Lower leg skin (tissue), 4 donors: ENCODE measurements at regions not wholly inside any gene's neighbourhood (a gene's known extent, or its start where the extent isn't known, plus 50 kb on each side); places are given as distances from the start of the nearest gene placed in this dataset.

Experiments
- DNase-seq, 2 donors: peaks; one replicate each; pipeline ENCODE4 v3.0.0-alpha.2; 2019; ENCODE audit warnings: low spot score in 2 of 2
- H3K4me3 ChIP-seq: fragments of 200-600 bp; sonication (generic); 2 replicates; pipeline ENCODE4 v1.5.1; 2017; ENCODE audit warnings: mild to moderate bottlenecking, low read depth; ENCODE audit not compliant: poor library complexity, severe bottlenecking
- POLR2A ChIP-seq, 2 donors: fragments of 450-650 bp; IDR thresholded peaks; one replicate each; pipeline ENCODE4 v1.6.1; 2016 to 2017; ENCODE audit warnings: antibody characterized with exemption in 2 of 2, mild to moderate bottlenecking in 1 of 2, moderate library complexity in 1 of 2
- WGBS, 2 donors: methylation state at CpG; one replicate each; pipeline ENCODE4 v1.1.5; 2018; 5-methylcytosine and 5-hydroxymethylcytosine counted together
- intact Hi-C: fragments of 100-400 bp; cut with DNase I; formaldehyde crosslinking; loops from one replicate; pipeline ENCODE4 v1.15.0; 2023; ENCODE audit warnings: low total_unique reads
- TF ChIP-seq, protein P1 (sequence below), 3 donors: fragments of 450-650 bp; IDR thresholded peaks; one replicate each; pipeline ENCODE4 v1.5.1; 2016; ENCODE audit warnings: antibody characterized with exemption in 3 of 3, mild to moderate bottlenecking in 3 of 3, moderate library complexity in 2 of 3

DNA sequence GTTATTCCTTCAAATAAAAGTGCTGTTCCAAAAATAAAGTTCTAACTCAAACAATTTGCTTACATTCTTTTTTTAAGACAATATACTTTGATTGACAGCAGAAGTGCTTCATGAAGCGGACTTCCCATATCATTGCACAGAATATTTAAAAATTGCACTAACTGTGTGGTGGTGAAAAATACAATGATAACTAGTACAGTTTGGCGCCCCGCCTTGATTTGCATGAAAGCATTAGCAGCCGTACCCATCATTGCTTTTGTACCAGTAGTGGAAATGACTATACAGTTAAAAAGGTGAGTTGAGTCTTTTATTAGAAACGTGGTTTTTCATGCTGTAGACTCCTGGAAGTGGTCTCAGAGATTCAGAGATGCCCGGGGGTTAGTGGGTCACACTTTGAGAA lies 69.5 kb upstream of the MAP3K1 start:
- no peak for TF ChIP-seq POLR2A (IDR thresholded peaks at IDR 0.05)
- TF ChIP-seq, protein P1, sequence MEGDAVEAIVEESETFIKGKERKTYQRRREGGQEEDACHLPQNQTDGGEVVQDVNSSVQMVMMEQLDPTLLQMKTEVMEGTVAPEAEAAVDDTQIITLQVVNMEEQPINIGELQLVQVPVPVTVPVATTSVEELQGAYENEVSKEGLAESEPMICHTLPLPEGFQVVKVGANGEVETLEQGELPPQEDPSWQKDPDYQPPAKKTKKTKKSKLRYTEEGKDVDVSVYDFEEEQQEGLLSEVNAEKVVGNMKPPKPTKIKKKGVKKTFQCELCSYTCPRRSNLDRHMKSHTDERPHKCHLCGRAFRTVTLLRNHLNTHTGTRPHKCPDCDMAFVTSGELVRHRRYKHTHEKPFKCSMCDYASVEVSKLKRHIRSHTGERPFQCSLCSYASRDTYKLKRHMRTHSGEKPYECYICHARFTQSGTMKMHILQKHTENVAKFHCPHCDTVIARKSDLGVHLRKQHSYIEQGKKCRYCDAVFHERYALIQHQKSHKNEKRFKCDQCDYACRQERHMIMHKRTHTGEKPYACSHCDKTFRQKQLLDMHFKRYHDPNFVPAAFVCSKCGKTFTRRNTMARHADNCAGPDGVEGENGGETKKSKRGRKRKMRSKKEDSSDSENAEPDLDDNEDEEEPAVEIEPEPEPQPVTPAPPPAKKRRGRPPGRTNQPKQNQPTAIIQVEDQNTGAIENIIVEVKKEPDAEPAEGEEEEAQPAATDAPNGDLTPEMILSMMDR (IDR thresholded peaks at IDR 0.05): no peak
- WGBS, 2 donors: 90 to 95% methylated on average over 6 of the region's 6 CpGs
- no peak overlapping the region for H3K4me3 ChIP-seq
- intact Hi-C loops: no loop called here
- DNase-seq: no peak

- H3K4me3 ChIP-seq: no peak overlapping the region
- no peak for DNase-seq
- 92 to 96% methylated on average over 4 of the region's 4 CpGs for WGBS, 2 donors
- TF ChIP-seq POLR2A (IDR thresholded peaks at IDR 0.05): no peak
- TF ChIP-seq, protein P1 (IDR thresholded peaks at IDR 0.05): no peak
- intact Hi-C loops: no loop called here
These were observed 74.5 kb upstream of the MAP3K1 start for GRCh38 chr5:56740868-56741267.

GRCh38 chr5:56739990-56740389 lies 75.4 kb upstream of the MAP3K1 start:
- no peak for DNase-seq
- intact Hi-C loops: no loop called here
- TF ChIP-seq, protein P1 (IDR thresholded peaks at IDR 0.05): no peak
- TF ChIP-seq POLR2A (IDR thresholded peaks at IDR 0.05): no peak
- no peak overlapping the region for H3K4me3 ChIP-seq
- 35 to 40% methylated on average over 1 of the region's 1 CpG for WGBS, 2 donors

GRCh38 chr5:56737951-56738606 lies 77.3 kb upstream of the MAP3K1 start:
- 73 to 76% methylated on average over 6 of the region's 6 CpGs for WGBS, 2 donors
- TF ChIP-seq, protein P1 (IDR thresholded peaks at IDR 0.05): no peak
- TF ChIP-seq POLR2A (IDR thresholded peaks at IDR 0.05): no peak
- no peak overlapping the region for H3K4me3 ChIP-seq
- no peak for DNase-seq
- intact Hi-C loops: no loop called here

DNA sequence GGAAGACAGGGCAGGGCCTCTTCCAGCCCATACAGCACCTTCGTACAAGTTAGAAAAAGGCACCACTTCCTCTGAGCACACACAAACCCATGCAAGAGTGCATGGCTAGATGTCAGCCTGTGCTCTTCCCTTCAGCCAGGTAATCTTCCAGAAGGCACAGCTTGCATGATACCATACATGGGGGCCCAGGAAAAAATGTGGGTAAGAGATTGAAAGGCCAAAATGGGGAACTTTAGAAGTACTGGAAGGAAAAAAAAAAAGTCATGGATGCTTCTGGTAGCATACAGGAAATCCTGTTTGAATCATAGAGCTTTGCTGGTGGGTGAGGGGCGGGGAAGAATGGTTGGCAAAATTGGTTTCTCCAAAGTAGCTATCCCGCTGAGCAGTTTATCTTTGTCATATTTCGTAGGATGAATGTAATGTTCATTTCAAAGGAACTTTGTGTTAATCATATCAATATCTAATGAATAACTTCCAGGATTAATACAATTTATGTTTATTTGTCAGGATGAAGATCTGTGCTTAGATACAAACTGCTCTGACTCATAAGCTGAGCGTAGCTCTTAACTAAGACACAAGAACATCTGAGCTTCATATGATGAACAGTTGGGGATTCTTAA lies 78.2 kb upstream of the MAP3K1 start:
- intact Hi-C loops: no loop called here
- no peak for DNase-seq
- H3K4me3 ChIP-seq: no peak overlapping the region
- 63 to 67% methylated on average over 5 of the region's 5 CpGs for WGBS, 2 donors
- TF ChIP-seq POLR2A (IDR thresholded peaks at IDR 0.05): no peak

- intact Hi-C loops: no loop called here
- 65 to 75% methylated on average over 9 of the region's 9 CpGs for WGBS, 2 donors
- TF ChIP-seq, protein P1 (IDR thresholded peaks at IDR 0.05): no peak
- TF ChIP-seq POLR2A (IDR thresholded peaks at IDR 0.05): no peak
- no peak overlapping the region for H3K4me3 ChIP-seq
- no peak for DNase-seq
These were observed 79.3 kb upstream of the MAP3K1 start for GRCh38 chr5:56735849-56736641.
